Right lung (tissue), 2 donors: ENCODE measurements at regions not wholly inside any gene's neighbourhood (a gene's known extent, or its start where the extent isn't known, plus 50 kb on each side); places are given as distances from the start of the nearest gene placed in this dataset.

Source experiments
- DNase-seq, 2 donors: peaks; one replicate each; pipeline ENCODE4 v3.0.0-alpha.2; 2013

GRCh38 chr9:113817171-113817570 is 58.9 kb upstream of the ZNF618 start:
- no peak for DNase-seq

- no peak for DNase-seq
Observed at GRCh38 chr9:113818391-113818790, 57.7 kb upstream of the ZNF618 start.

- no peak for DNase-seq
Observed at GRCh38 chr9:113822315-113822714, 53.8 kb upstream of the ZNF618 start.

GRCh38 chr9:113823421-113823820 is 52.7 kb upstream of the ZNF618 start:
- DNase-seq, result no peak
